Activated naive CD4-positive, alpha-beta T cell treated with anti-CD3 and anti-CD28 coated beads, Interleukin-2, amount 50 U/mL, for 24 hours (primary cell): ENCODE measurements at regions not wholly inside any gene's neighbourhood (a gene's known extent, or its start where the extent isn't known, plus 50 kb on each side); places are given as distances from the start of the nearest gene placed in this dataset.
"Not testable (repeated sequence)": the region's sequence is repeated elsewhere in the genome, so short reads cannot be mapped to it uniquely, and the experiment has no call there.

Source experiments
- H3K27ac Mint-ChIP-seq: one replicate; pipeline ENCODE4 v1.8.0; 2021; ENCODE audit warnings: mild to moderate bottlenecking, mixed read lengths
- H3K27me3 Mint-ChIP-seq: one replicate; pipeline ENCODE4 v1.8.0; 2021; ENCODE audit warnings: mixed read lengths
- H3K36me3 Mint-ChIP-seq: one replicate; pipeline ENCODE4 v1.8.0; 2021; ENCODE audit warnings: mixed read lengths
- H3K4me1 Mint-ChIP-seq: one replicate; pipeline ENCODE4 v1.8.0; 2021; ENCODE audit warnings: mixed read lengths
- H3K4me3 Mint-ChIP-seq: one replicate; pipeline ENCODE4 v1.8.0; 2021; ENCODE audit warnings: mild to moderate bottlenecking, mixed read lengths
- H3K9me3 Mint-ChIP-seq: one replicate; pipeline ENCODE4 v1.8.0; 2021; ENCODE audit warnings: mixed read lengths

GRCh38 chr1:104291156-104291555 is 541.5 kb downstream of the AMY1C start:
- no peak overlapping the region for H3K27ac Mint-ChIP-seq
- no peak overlapping the region for H3K4me3 Mint-ChIP-seq
- peaks cover 11% of the 10 kb centered on the region for H3K9me3 Mint-ChIP-seq
- H3K4me1 Mint-ChIP-seq, result no peaks in the 10 kb centered on the region
- H3K27me3 Mint-ChIP-seq, result no peaks in the 10 kb centered on the region
- H3K36me3 Mint-ChIP-seq, result no peaks in the 10 kb centered on the region

- Mint-ChIP-seq H3K36me3 (no peaks in the 10 kb centered on the region), H3K4me1 (no peaks in the 10 kb centered on the region), H3K27ac (no peak overlapping the region), H3K27me3 (no peaks in the 10 kb centered on the region), H3K9me3 (peaks cover under 1% of the 10 kb centered on the region), H3K4me3 (no peak overlapping the region)
Measured at GRCh38 chr1:104294259-104294658, 544.6 kb downstream of the AMY1C start.

GRCh38 chr1:104295511-104295910 is 545.8 kb downstream of the AMY1C start:
- H3K4me3 Mint-ChIP-seq, result no peak overlapping the region
- H3K27ac Mint-ChIP-seq, result no peak overlapping the region
- H3K4me1 Mint-ChIP-seq, result no peaks in the 10 kb centered on the region
- no peaks in the 10 kb centered on the region for H3K9me3 Mint-ChIP-seq
- no peaks in the 10 kb centered on the region for H3K27me3 Mint-ChIP-seq
- H3K36me3 Mint-ChIP-seq, result no peaks in the 10 kb centered on the region

DNA sequence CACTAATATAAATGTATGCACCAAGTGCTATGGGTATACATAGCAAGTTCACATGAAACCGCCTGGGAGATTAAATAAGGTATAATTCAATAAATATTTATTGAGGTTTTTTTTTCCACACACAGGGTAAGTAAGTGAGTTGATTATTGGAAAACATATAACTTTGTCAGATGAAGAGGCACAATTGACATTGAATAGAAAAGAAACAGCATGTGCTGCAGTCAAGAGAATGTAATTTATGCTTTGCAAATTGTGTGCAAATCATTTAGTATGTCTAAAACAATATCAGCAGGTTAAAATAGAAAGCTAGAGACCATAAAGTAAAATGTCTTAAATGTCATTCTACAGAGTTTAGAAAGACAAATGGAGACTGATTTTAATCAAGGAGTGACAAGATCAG is 560.0 kb downstream of the AMY1C start:
- H3K9me3 Mint-ChIP-seq, result peaks cover 34% of the 10 kb centered on the region
- no peaks in the 10 kb centered on the region for H3K27me3 Mint-ChIP-seq
- H3K36me3 Mint-ChIP-seq, result no peaks in the 10 kb centered on the region
- no peak overlapping the region for H3K4me3 Mint-ChIP-seq
- H3K4me1 Mint-ChIP-seq, result no peaks in the 10 kb centered on the region
- no peak overlapping the region for H3K27ac Mint-ChIP-seq

DNA sequence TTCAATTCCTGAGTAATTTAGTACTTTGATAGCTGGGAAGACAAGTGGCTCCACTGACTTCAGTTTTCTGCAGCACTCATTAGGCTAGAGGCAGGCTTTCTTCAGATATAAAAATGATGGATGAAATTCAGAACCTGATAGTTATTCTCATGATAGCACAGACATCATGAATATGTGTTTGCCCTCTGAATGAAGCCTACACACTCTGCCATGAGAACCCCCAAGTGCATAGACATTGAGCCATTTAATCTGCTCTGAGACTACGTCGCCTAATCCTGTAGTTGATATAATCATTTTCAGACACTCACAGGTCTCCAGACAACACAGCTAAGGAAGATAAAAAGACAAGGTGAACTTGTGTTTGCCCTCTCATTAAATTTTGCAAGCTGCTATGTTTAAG is 566.1 kb downstream of the AMY1C start:
- Mint-ChIP-seq H3K27ac (no peak overlapping the region), H3K9me3 (peaks cover 10% of the 10 kb centered on the region), H3K4me1 (no peaks in the 10 kb centered on the region), H3K36me3 (no peaks in the 10 kb centered on the region), H3K4me3 (no peak overlapping the region), H3K27me3 (no peaks in the 10 kb centered on the region)

GRCh38 chr1:104322131-104322530 is 572.4 kb downstream of the AMY1C start:
- H3K4me3 Mint-ChIP-seq, result no peak overlapping the region
- no peak overlapping the region for H3K27ac Mint-ChIP-seq
- no peaks in the 10 kb centered on the region for H3K27me3 Mint-ChIP-seq
- H3K9me3 Mint-ChIP-seq, result no peaks in the 10 kb centered on the region
- H3K36me3 Mint-ChIP-seq, result no peaks in the 10 kb centered on the region
- H3K4me1 Mint-ChIP-seq, result no peaks in the 10 kb centered on the region

GRCh38 chr1:104329278-104329677 is 579.6 kb downstream of the AMY1C start:
- Mint-ChIP-seq H3K4me3 (no peak overlapping the region), H3K27me3 (no peaks in the 10 kb centered on the region), H3K36me3 (no peaks in the 10 kb centered on the region), H3K27ac (no peak overlapping the region), H3K9me3 (no peaks in the 10 kb centered on the region), H3K4me1 (no peaks in the 10 kb centered on the region)

- Mint-ChIP-seq H3K27ac (no peak overlapping the region), H3K4me1 (no peaks in the 10 kb centered on the region), H3K36me3 (no peaks in the 10 kb centered on the region), H3K27me3 (no peaks in the 10 kb centered on the region), H3K4me3 (no peak overlapping the region), H3K9me3 (peaks cover 9% of the 10 kb centered on the region)
Measured at GRCh38 chr1:104331763-104332162, 582.1 kb downstream of the AMY1C start.

DNA sequence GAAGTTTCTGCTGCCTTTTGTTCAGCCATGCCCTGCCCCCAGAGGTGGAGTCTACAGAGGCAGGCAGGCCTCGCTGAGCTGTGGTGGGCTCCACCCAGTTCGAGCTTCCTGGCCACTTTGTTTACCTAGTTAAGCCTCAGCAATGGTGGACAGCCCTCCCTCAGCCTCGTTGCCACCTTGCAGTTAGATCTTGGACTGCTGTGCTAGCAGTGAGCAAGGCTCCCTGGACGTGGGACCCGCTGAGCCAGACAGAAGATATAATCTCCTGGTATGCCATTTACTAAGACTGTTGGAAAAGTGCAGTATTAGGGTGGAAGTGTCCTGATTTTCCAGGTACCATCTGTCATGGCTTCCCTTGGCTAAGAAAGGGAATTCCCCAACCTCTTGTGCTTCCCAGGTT is 588.2 kb downstream of the AMY1C start:
- not testable (repeated sequence) for H3K27me3 Mint-ChIP-seq, H3K4me3 Mint-ChIP-seq, H3K4me1 Mint-ChIP-seq, H3K36me3 Mint-ChIP-seq, H3K27ac Mint-ChIP-seq
- H3K9me3 Mint-ChIP-seq, result peaks cover 22% of the 10 kb centered on the region

DNA sequence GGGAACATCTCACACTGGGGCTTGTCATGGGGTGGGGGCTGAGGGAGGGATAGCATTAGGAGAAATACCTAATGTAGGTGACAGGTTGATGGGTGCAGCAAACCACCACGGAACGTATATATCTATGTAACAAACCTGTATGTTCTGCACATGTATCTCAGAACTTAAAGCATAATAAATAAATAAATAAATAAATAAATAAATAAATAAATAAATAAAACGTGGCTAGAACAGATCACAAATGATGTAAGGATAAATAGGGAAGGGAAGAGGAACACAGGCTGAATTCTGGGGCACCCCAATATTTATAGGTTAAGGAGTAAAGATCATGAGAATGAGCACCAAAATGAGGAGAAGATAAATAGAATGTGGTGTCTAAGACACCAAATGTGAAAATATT is 592.2 kb downstream of the AMY1C start:
- Mint-ChIP-seq H3K27ac (no peak overlapping the region), H3K36me3 (no peaks in the 10 kb centered on the region), H3K9me3 (peaks cover 23% of the 10 kb centered on the region), H3K27me3 (no peaks in the 10 kb centered on the region), H3K4me1 (no peaks in the 10 kb centered on the region), H3K4me3 (no peak overlapping the region)

DNA sequence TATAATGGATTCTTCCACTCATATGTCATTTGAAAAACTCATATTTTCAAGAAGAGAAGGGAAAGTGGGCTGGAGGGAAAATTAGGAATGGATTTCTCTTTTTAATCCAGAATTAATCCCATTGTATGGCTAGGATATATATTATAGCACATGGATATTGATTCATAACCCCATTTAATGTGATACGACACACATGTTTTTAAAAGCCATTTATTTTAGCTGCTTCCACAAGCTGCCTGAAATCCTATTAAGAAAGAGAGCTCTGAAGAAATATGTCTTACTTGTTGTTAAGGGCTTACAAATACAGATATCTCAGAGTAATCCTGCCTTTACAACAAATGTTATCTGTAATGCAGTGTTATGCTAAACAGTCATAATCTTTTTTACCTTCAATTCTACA is 598.6 kb downstream of the AMY1C start:
- no peak overlapping the region for H3K27ac Mint-ChIP-seq
- H3K9me3 Mint-ChIP-seq, result peaks cover 10% of the 10 kb centered on the region
- H3K36me3 Mint-ChIP-seq, result no peaks in the 10 kb centered on the region
- no peaks in the 10 kb centered on the region for H3K4me1 Mint-ChIP-seq
- H3K4me3 Mint-ChIP-seq, result no peak overlapping the region
- no peaks in the 10 kb centered on the region for H3K27me3 Mint-ChIP-seq

- Mint-ChIP-seq H3K4me1 (no peaks in the 10 kb centered on the region), H3K27me3 (no peaks in the 10 kb centered on the region), H3K9me3 (no peaks in the 10 kb centered on the region), H3K36me3 (no peaks in the 10 kb centered on the region), H3K4me3 (no peak overlapping the region), H3K27ac (no peak overlapping the region)
Measured at GRCh38 chr1:104353580-104353979, 603.9 kb downstream of the AMY1C start.

DNA sequence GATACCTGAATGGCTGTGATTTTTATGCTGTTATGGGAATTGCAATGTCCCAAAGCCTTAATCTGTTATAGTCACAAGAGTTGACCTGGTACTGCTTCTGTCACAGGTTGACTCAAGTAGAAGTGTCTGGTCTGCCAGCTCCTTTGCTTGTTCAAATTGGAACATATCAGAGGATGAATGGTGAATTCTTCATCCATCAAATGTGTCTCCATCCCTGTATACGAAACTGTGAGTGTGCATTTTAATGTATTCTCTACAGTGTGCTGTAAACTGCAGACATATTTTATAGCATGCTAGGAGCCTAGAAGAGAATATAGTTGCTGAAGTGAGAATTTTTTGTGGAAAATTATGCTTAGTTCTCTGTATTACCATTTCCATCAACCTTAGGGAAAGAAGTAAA is 608.4 kb downstream of the AMY1C start:
- Mint-ChIP-seq H3K27ac (no peak overlapping the region), H3K36me3 (no peaks in the 10 kb centered on the region), H3K4me1 (no peaks in the 10 kb centered on the region), H3K4me3 (no peak overlapping the region), H3K9me3 (peaks cover 9% of the 10 kb centered on the region), H3K27me3 (no peaks in the 10 kb centered on the region)

- Mint-ChIP-seq H3K27ac (no peak overlapping the region), H3K27me3 (no peaks in the 10 kb centered on the region), H3K36me3 (no peaks in the 10 kb centered on the region), H3K4me3 (no peak overlapping the region), H3K4me1 (no peaks in the 10 kb centered on the region), H3K9me3 (peaks cover 9% of the 10 kb centered on the region)
Measured at GRCh38 chr1:104358621-104359020, 608.9 kb downstream of the AMY1C start.

- no peak overlapping the region for H3K27ac Mint-ChIP-seq
- H3K4me3 Mint-ChIP-seq, result no peak overlapping the region
- no peaks in the 10 kb centered on the region for H3K4me1 Mint-ChIP-seq
- peaks cover 7% of the 10 kb centered on the region for H3K9me3 Mint-ChIP-seq
- H3K27me3 Mint-ChIP-seq, result no peaks in the 10 kb centered on the region
- no peaks in the 10 kb centered on the region for H3K36me3 Mint-ChIP-seq
Measured at GRCh38 chr1:104378414-104378813, 628.7 kb downstream of the AMY1C start.

DNA sequence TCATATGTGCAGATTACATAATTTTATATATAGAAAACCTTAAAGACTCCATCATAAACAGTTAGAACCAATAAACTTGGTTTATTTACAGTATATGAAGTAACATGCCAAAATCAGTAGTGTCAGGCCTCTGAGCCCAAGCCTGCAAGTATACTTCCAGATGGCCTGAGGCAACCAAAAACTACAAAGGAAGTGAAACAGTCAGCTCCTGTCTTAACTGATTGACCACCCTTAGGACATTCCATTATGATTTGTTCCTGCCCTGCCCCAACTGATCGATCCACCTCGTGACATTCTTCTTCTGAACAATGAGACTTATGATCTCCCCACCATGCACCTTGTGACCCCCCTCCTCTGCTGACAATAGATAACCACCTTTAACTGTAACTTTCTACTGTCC is 630.3 kb downstream of the AMY1C start:
- H3K27ac Mint-ChIP-seq, result no peak overlapping the region
- peaks cover 7% of the 10 kb centered on the region for H3K9me3 Mint-ChIP-seq
- H3K4me3 Mint-ChIP-seq, result no peak overlapping the region
- no peaks in the 10 kb centered on the region for H3K4me1 Mint-ChIP-seq
- H3K27me3 Mint-ChIP-seq, result no peaks in the 10 kb centered on the region
- no peaks in the 10 kb centered on the region for H3K36me3 Mint-ChIP-seq

- Mint-ChIP-seq H3K27ac (no peak overlapping the region), H3K4me1 (no peaks in the 10 kb centered on the region), H3K27me3 (no peaks in the 10 kb centered on the region), H3K9me3 (peaks cover 12% of the 10 kb centered on the region), H3K4me3 (no peak overlapping the region), H3K36me3 (no peaks in the 10 kb centered on the region)
Measured at GRCh38 chr1:104387716-104388508, 638.2 kb downstream of the AMY1C start.
